Mesendoderm (in vitro differentiated cells): ENCODE measurements at regions not wholly inside any gene's neighbourhood (a gene's known extent, or its start where the extent isn't known, plus 50 kb on each side); places are given as distances from the start of the nearest gene placed in this dataset.
"Not testable (repeated sequence)": the region's sequence is repeated elsewhere in the genome, so short reads cannot be mapped to it uniquely, and the experiment has no call there.

ENCODE experiments used
- DNase-seq: peaks from one replicate; pipeline ENCODE4 v3.0.0; 2013
- H2AK5ac ChIP-seq: 2 replicates; pipeline ENCODE4 v1.6.1; 2013; ENCODE audit warnings: low read length, inconsistent platforms
- H2BK120ac ChIP-seq: 2 replicates; pipeline ENCODE4 v1.6.1; 2013; ENCODE audit warnings: low read depth, mild to moderate bottlenecking, low read length, moderate library complexity, mixed read lengths
- H2BK15ac ChIP-seq: replicated peaks from 2 replicates; pipeline ENCODE4 v1.6.1; 2013; ENCODE audit warnings: low read depth, mild to moderate bottlenecking, moderate library complexity
- H2BK5ac ChIP-seq: 2 replicates; pipeline ENCODE4 v1.6.1; 2013; ENCODE audit warnings: low read length, inconsistent platforms
- H3K18ac ChIP-seq: 2 replicates; pipeline ENCODE4 v1.6.1; 2013; ENCODE audit warnings: mild to moderate bottlenecking, low read length, mixed read lengths
- H3K23ac ChIP-seq: one replicate; pipeline ENCODE4 v1.6.1; 2013; ENCODE audit warnings: low read length
- H3K27ac ChIP-seq: 2 replicates; pipeline ENCODE4 v1.5.1; 2013; ENCODE audit warnings: low read depth, mild to moderate bottlenecking, inconsistent platforms, low read length, moderate library complexity
- H3K27me3 ChIP-seq: 2 replicates; pipeline ENCODE4 v1.6.1; 2013; ENCODE audit warnings: low read length, control low read depth, mild to moderate bottlenecking, inconsistent platforms; ENCODE audit not compliant: insufficient read depth, poor library complexity
- H3K36me3 ChIP-seq: 2 replicates; pipeline ENCODE4 v1.6.1; 2013; ENCODE audit warnings: low read length, inconsistent platforms; ENCODE audit not compliant: control insufficient read depth, insufficient read depth
- H3K4ac ChIP-seq: one replicate; pipeline ENCODE4 v1.6.1; 2013; ENCODE audit warnings: low read depth, mild to moderate bottlenecking, low read length, moderate library complexity
- H3K4me1 ChIP-seq: 2 replicates; pipeline ENCODE4 v1.6.1; 2013; ENCODE audit warnings: low read depth, low read length, inconsistent platforms; ENCODE audit not compliant: control insufficient read depth
- H3K4me2 ChIP-seq: 2 replicates; pipeline ENCODE4 v1.6.1; 2013; ENCODE audit warnings: low read length
- H3K4me3 ChIP-seq: 2 replicates; pipeline ENCODE4 v1.5.1; 2013; ENCODE audit warnings: mild to moderate bottlenecking, low read length
- H3K56ac ChIP-seq: one replicate; pipeline ENCODE4 v1.6.1; 2013; ENCODE audit warnings: low read length
- H3K79me1 ChIP-seq: 2 replicates; pipeline ENCODE4 v1.6.1; 2013; ENCODE audit warnings: low read length, inconsistent platforms
- H3K79me2 ChIP-seq: 2 replicates; pipeline ENCODE4 v1.6.1; 2013; ENCODE audit warnings: mild to moderate bottlenecking, low read length; ENCODE audit not compliant: control insufficient read depth, insufficient read depth
- H3K9ac ChIP-seq: 2 replicates; pipeline ENCODE4 v1.6.1; 2013; ENCODE audit warnings: low read length, inconsistent platforms
- H4K5ac ChIP-seq: one replicate; pipeline ENCODE4 v1.6.1; 2013; ENCODE audit warnings: low read length
- H4K8ac ChIP-seq: one replicate; pipeline ENCODE4 v1.6.1; 2013; ENCODE audit warnings: low read depth, mild to moderate bottlenecking, control low read depth, low read length, moderate library complexity
- WGBS: extraction: QIAGEN DNeasy Blood & Tissue Kit; methylation state at CpG from one replicate; pipeline ENCODE4 v1.1.7; 2013; ENCODE audit warnings: low lambda C conversion rate, missing lambda C conversion rate; ENCODE audit not compliant: insufficient coverage; ENCODE audit errors: extremely low coverage; 5-methylcytosine and 5-hydroxymethylcytosine counted together

DNA sequence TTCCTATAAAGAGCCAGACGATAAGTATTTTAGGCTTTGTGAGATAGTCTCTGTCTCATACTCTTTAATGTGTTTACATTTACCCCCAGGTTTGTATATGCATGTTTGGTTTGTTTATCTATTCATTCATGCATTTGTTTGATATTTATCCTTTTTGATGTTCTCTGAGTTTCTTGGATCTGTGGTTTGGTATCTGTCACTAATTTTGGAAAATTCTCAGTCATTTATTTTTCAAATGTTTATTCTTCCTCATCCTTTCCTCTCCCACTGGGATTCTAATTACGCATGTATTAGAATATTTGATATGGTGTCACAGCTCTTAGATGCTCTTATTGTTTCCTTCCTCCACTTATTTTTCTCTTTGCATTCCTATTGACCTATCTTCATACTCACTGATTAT is 143.2 kb downstream of the KBTBD2 start:
- not testable (repeated sequence) for H4K8ac ChIP-seq, H3K27ac ChIP-seq, H2BK15ac ChIP-seq, H2AK5ac ChIP-seq, H3K23ac ChIP-seq, H3K79me1 ChIP-seq, H3K4me2 ChIP-seq, H3K79me2 ChIP-seq, H3K18ac ChIP-seq, H3K4ac ChIP-seq, H3K27me3 ChIP-seq, DNase-seq, H3K36me3 ChIP-seq, H2BK120ac ChIP-seq, H3K9ac ChIP-seq, H3K4me1 ChIP-seq, H2BK5ac ChIP-seq, H3K4me3 ChIP-seq, H4K5ac ChIP-seq, H3K56ac ChIP-seq
- no CpG with 5 or more reads among the region's 2 CpGs for WGBS

GRCh38 chr7:32747443-32748148 is 144.0 kb downstream of the KBTBD2 start:
- H3K56ac ChIP-seq, H3K4ac ChIP-seq, H3K79me2 ChIP-seq, H2BK120ac ChIP-seq, H3K23ac ChIP-seq, H3K4me2 ChIP-seq, H3K4me3 ChIP-seq, H3K4me1 ChIP-seq, H2AK5ac ChIP-seq, H3K27me3 ChIP-seq, DNase-seq, H4K5ac ChIP-seq, H4K8ac ChIP-seq, H3K9ac ChIP-seq, H3K79me1 ChIP-seq, H2BK15ac ChIP-seq, H3K18ac ChIP-seq, H3K36me3 ChIP-seq, H3K27ac ChIP-seq, H2BK5ac ChIP-seq: not testable (repeated sequence)
- no CpG with 5 or more reads among the region's 6 CpGs for WGBS

DNA sequence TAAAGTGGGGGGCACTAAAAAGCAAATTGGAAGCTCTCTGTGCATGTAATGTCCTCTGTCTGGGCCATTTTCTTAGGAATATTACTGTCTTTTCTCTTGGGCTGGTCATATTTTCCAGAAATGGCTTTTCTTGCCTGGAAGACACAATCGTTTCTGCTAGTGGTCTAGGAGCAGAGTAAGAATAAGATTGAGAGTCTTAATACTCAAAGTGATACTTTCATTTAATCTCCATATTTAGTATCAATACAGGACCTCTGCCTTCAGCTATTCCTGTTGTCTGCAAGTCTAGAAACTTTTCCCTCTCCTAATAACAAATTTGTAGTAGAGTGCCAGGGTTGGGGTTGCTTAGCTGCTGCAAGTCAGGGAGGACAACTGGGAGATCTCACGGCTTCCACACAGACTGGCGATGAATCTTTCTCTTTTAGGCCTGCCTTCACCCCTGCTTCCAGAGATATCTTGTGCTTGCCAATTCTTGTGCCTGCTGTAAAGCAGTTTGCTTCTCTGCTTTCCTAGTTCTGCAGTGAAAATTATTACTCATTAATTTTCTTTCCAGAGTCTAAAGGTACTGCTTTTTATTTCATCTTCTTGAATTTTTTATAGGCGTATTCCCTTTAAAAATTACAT is 149.6 kb downstream of the KBTBD2 start:
- not testable (repeated sequence) for H3K27ac ChIP-seq, H2BK120ac ChIP-seq, H2BK5ac ChIP-seq, H3K4me3 ChIP-seq, H3K79me1 ChIP-seq, H3K56ac ChIP-seq, H3K4me1 ChIP-seq, H2BK15ac ChIP-seq, H3K79me2 ChIP-seq, H3K4ac ChIP-seq, H4K8ac ChIP-seq, DNase-seq, H3K36me3 ChIP-seq, H4K5ac ChIP-seq, H2AK5ac ChIP-seq, H3K9ac ChIP-seq, H3K4me2 ChIP-seq, H3K23ac ChIP-seq, H3K27me3 ChIP-seq, H3K18ac ChIP-seq
- WGBS: no CpG with 5 or more reads among the region's 4 CpGs

DNA sequence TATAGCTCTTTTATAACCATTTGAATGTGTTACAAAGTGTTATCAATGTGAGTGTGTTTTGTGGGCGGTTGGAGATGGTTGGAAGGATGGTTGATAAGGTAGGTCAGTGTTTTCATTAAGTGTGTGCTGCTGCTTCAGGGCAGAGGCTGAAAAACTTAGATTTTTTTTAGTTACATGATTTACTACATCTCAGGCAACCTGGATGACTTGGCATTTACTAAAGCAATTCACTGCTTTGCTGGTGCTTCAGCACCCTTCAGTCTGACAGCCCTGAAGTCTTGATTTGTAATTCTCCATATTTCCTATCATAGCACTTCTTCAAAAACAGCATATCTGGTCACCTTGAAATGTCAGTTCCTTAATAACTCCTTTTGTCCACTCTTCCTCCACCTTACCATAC is 151.8 kb downstream of the KBTBD2 start:
- not testable (repeated sequence) for H3K56ac ChIP-seq, H3K18ac ChIP-seq, H3K27ac ChIP-seq, H3K23ac ChIP-seq, H2BK5ac ChIP-seq, H3K79me2 ChIP-seq, H3K4me3 ChIP-seq, H3K27me3 ChIP-seq, H2BK15ac ChIP-seq, H3K79me1 ChIP-seq, H2AK5ac ChIP-seq, DNase-seq, H4K8ac ChIP-seq, H3K4me1 ChIP-seq, H3K9ac ChIP-seq, H3K36me3 ChIP-seq, H4K5ac ChIP-seq, H3K4me2 ChIP-seq, H2BK120ac ChIP-seq, H3K4ac ChIP-seq
- WGBS: no CpG with 5 or more reads among the region's 1 CpG

DNA sequence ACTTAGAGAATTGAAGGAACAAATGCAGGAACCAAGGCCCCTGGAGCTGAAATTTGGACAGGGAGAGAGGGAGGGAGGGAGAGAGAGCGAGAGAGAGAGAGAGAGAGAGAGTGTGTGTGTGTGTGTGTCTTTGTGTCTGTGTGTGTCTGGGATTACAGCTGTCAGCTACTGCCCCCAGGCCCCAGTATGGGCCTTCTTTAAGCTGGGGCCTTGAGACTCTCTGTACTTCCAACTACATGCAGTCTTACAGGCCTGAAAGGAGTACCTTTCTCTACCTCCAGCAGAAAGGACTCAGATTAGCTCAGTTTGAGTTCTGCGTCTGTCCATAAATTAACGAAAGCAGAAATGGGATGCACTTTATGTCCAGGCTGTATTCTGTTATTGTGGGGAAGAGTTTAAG is 153.2 kb downstream of the KBTBD2 start:
- H3K4me1 ChIP-seq, H3K27me3 ChIP-seq, H3K79me2 ChIP-seq, H3K18ac ChIP-seq, H3K4me2 ChIP-seq, H2BK15ac ChIP-seq, H2BK120ac ChIP-seq, H2AK5ac ChIP-seq, H4K5ac ChIP-seq, H3K4me3 ChIP-seq, H3K27ac ChIP-seq, DNase-seq, H2BK5ac ChIP-seq, H3K36me3 ChIP-seq, H3K56ac ChIP-seq, H3K9ac ChIP-seq, H3K23ac ChIP-seq, H3K4ac ChIP-seq, H4K8ac ChIP-seq, H3K79me1 ChIP-seq: not testable (repeated sequence)
- no CpG with 5 or more reads among the region's 3 CpGs for WGBS

DNA sequence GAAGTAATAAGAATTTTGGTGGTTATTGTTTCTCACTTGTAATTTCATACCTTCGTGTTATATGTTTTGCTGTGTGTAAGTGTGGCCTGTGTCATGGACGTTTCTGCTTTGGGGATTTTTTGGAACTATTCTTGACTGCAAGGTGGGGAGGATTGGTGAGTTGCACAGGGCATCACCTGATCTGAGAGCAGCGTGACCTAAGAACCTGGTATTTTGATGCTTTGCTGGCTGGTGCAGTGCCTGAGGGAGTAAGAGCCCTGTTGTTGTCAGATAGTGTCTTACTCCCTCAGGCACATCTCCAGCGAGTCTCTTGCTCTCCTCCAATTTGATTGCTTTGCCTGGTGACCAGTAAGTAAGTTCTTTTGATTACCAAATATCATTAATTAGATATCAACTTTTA is 158.8 kb downstream of the KBTBD2 start:
- WGBS: no CpG with 5 or more reads among the region's 4 CpGs
- H3K9ac ChIP-seq, H3K79me2 ChIP-seq: not testable (repeated sequence)

More for the DNA sequence above, 158.8 kb downstream of the KBTBD2 start:
- not testable (repeated sequence) for H3K79me1 ChIP-seq, H4K5ac ChIP-seq, H2BK120ac ChIP-seq, H3K4me3 ChIP-seq, H2BK15ac ChIP-seq, H2AK5ac ChIP-seq, H3K4ac ChIP-seq, H3K36me3 ChIP-seq, H3K23ac ChIP-seq, H3K27ac ChIP-seq, H4K8ac ChIP-seq, H3K27me3 ChIP-seq, H3K56ac ChIP-seq, H3K4me2 ChIP-seq, H3K18ac ChIP-seq, H2BK5ac ChIP-seq, H3K4me1 ChIP-seq
- DNase-seq: peak; percentile 21
